ENCODE measurements at regions not wholly inside any gene's neighbourhood (a gene's known extent, or its start where the extent isn't known, plus 50 kb on each side); places are given as distances from the start of the nearest gene placed in this dataset.

- no peak for DNase-seq
These were observed 829.4 kb downstream of the TRIB2 start for GRCh38 chr2:13546131-13546530.

GRCh38 chr2:13550285-13551231 lies 833.8 kb downstream of the TRIB2 start:
- DNase-seq: no peak

- DNase-seq: no peak
These were observed 841.6 kb downstream of the TRIB2 start for GRCh38 chr2:13558368-13558767.

GRCh38 chr2:13560322-13560721 lies 843.6 kb downstream of the TRIB2 start:
- no peak for DNase-seq

GRCh38 chr2:13572466-13572865 lies 855.7 kb downstream of the TRIB2 start:
- no peak for DNase-seq

- DNase-seq: no peak
These were observed 858.1 kb downstream of the TRIB2 start for GRCh38 chr2:13574831-13575230.

- DNase-seq: no peak
These were observed 859.8 kb downstream of the TRIB2 start for GRCh38 chr2:13576406-13577036.

GRCh38 chr2:13578547-13578946 lies 861.8 kb downstream of the TRIB2 start:
- DNase-seq: no peak

GRCh38 chr2:13581471-13581870 lies 864.7 kb downstream of the TRIB2 start:
- no peak for DNase-seq

- DNase-seq: no peak
These were observed 866.9 kb downstream of the TRIB2 start for GRCh38 chr2:13583609-13584008.

- no peak for DNase-seq
These were observed 867.3 kb downstream of the TRIB2 start for GRCh38 chr2:13584020-13584419.

GRCh38 chr2:13585732-13586131 lies 869.0 kb downstream of the TRIB2 start:
- no peak for DNase-seq

- DNase-seq: no peak
These were observed 879.5 kb downstream of the TRIB2 start for GRCh38 chr2:13596233-13596632.

GRCh38 chr2:13597176-13597575 lies 880.4 kb downstream of the TRIB2 start:
- DNase-seq: no peak

- no peak for DNase-seq
These were observed 884.8 kb downstream of the TRIB2 start for GRCh38 chr2:13601506-13601905.

- no peak for DNase-seq
These were observed 888.4 kb downstream of the TRIB2 start for GRCh38 chr2:13604951-13605661.

- DNase-seq: no peak
These were observed 890.4 kb downstream of the TRIB2 start for GRCh38 chr2:13607139-13607538.

GRCh38 chr2:13611939-13612338 lies 895.2 kb downstream of the TRIB2 start:
- DNase-seq: no peak

- no peak for DNase-seq
These were observed 899.3 kb downstream of the TRIB2 start for GRCh38 chr2:13616059-13616458.

GRCh38 chr2:13616616-13617015 lies 899.9 kb downstream of the TRIB2 start:
- no peak for DNase-seq

GRCh38 chr2:13628122-13628521 lies 911.4 kb downstream of the TRIB2 start:
- no peak for DNase-seq

GRCh38 chr2:13638181-13638580 lies 921.4 kb downstream of the TRIB2 start:
- no peak for DNase-seq

- DNase-seq: no peak
These were observed 933.2 kb downstream of the TRIB2 start for GRCh38 chr2:13649918-13650317.
